GM12864 (cell line): ENCODE measurements at regions not wholly inside any gene's neighbourhood (a gene's known extent, or its start where the extent isn't known, plus 50 kb on each side); places are given as distances from the start of the nearest gene placed in this dataset.

Experiments
- DNase-seq: peaks from one replicate; pipeline ENCODE4 v3.0.0-alpha.2; 2011; ENCODE audit warnings: low read depth
- H3K4me3 ChIP-seq: 2 replicates; pipeline ENCODE4 v1.5.1; 2011; ENCODE audit warnings: mild to moderate bottlenecking, low read depth, low read length, control low read depth
- TF ChIP-seq, protein P1 (sequence below): IDR thresholded peaks from 2 replicates; pipeline ENCODE4 v1.5.1; 2011; ENCODE audit warnings: low read depth, mild to moderate bottlenecking, moderate library complexity, low read length, control low read depth, inconsistent platforms; ENCODE audit errors: missing control alignments

DNA sequence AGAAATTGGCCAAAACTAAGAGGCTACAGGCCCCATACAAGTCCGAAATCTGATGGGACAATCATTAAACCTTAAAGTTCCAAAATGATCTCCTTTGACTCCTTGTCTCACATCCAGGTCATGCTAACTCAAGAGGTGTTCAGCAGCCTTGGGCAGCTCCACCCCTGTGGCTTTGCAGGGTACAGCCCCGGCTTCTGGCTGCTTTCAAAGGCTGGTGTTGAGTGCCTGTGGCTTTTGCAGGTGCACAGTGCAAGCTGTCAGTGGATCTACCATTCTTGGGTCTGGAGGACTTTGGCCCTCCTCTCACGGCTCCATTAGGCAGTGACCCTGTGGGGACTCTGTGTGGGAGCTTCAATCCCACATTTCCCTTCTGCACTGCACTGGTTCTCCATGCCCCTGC is 329.1 kb upstream of the MAD2L1 start:
- TF ChIP-seq, protein P1, sequence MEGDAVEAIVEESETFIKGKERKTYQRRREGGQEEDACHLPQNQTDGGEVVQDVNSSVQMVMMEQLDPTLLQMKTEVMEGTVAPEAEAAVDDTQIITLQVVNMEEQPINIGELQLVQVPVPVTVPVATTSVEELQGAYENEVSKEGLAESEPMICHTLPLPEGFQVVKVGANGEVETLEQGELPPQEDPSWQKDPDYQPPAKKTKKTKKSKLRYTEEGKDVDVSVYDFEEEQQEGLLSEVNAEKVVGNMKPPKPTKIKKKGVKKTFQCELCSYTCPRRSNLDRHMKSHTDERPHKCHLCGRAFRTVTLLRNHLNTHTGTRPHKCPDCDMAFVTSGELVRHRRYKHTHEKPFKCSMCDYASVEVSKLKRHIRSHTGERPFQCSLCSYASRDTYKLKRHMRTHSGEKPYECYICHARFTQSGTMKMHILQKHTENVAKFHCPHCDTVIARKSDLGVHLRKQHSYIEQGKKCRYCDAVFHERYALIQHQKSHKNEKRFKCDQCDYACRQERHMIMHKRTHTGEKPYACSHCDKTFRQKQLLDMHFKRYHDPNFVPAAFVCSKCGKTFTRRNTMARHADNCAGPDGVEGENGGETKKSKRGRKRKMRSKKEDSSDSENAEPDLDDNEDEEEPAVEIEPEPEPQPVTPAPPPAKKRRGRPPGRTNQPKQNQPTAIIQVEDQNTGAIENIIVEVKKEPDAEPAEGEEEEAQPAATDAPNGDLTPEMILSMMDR = no peak
- no peak for DNase-seq
- no peak overlapping the region for H3K4me3 ChIP-seq

DNA sequence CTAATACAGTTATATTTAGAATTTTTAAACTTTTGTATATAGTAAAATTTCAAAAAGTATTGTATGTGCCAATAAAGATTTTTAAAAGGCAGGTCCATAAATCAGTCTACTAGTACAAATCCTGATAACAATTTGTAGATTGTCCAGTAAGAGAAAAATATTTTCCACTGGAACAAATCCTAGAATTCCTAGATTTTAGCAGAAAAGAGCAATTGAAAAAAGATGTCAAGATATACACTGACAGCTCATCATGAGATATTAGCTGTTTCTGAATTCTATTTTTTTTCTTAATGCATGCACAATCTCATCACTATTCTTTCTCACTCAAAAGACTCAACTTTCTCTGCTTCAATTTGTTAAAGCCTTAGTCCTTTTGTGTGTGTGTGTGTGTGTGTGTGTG is 289.2 kb upstream of the MAD2L1 start:
- TF ChIP-seq, protein P1 = no peak
- no peak overlapping the region for H3K4me3 ChIP-seq
- no peak for DNase-seq

DNA sequence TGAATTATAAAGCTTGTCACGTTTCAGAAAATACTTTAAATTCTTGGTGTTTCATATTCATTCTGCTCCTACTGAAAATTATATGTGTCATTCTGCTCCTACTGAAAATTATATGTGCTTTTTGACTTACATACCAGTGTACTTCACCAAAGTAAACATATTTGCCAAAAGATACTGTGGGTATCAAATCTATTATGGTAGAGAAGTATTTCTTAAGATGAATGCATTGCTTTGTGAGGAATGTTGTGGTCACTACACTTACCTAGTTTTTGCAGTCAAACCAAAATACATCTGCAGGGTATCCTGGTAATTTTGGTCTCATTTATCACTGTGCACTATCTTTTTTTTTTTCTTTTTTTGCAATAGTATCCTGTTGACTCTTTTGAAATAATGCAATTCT is 287.7 kb upstream of the MAD2L1 start:
- no peak overlapping the region for H3K4me3 ChIP-seq
- TF ChIP-seq, protein P1 = no peak
- no peak for DNase-seq

DNA sequence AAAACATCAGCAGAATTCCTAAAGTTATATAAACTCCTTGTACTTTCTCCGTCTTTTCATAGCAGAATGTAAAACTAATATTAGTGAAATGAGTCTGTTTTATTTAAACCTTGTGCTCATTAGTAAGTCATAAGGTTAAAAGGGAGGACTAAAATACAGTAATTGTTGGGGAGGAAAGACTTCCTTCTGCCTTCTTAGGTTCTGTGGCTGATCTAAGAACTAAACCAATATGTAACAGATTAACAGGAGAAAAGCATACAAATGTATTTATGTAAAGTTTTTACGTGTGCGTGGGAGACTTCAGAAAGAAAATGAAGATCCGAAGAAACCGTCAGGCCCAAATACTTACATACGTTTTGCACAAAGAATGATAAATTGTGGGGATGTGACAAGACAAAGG is 286.6 kb upstream of the MAD2L1 start:
- no peak for DNase-seq
- H3K4me3 ChIP-seq = no peak overlapping the region
- TF ChIP-seq, protein P1 = no peak

DNA sequence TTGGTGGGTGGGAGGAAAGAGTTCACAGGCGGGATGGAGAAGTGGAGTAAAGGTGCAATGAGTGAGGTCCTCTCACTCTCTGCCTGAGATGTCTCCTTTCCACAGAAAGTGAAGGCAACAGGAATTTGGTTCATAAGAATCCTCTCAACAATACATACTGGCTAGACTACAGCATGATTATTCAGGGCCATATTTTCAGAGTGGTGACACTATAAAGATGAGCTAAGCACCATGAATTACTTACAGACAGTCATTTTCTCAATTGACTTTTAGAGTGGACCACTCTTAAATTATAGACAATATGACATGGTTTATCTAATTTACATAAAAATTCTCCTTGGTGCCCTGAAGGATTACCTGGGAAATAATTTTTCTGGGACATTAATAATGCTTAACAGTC is 286.1 kb upstream of the MAD2L1 start:
- TF ChIP-seq, protein P1 = no peak
- H3K4me3 ChIP-seq = no peak overlapping the region
- DNase-seq = no peak

DNA sequence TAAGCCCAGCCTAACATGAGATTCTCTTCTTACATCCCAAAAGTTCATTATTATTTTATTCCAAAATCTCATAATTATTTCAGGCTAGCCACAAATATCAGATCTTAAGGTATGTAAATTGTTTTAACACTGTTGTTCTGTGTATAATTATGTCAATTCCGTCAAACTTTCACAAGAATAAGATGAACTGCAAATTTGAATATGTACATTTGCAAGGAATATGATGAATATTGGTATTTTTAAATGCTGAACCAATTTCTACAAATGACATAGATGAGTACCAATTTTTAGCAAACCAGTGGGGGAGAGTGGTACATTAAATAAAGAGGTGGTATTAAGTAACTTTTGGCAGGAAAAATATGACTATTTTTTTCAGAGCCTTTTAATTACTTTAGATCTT is 282.3 kb upstream of the MAD2L1 start:
- DNase-seq = no peak
- TF ChIP-seq, protein P1 = no peak
- no peak overlapping the region for H3K4me3 ChIP-seq

DNA sequence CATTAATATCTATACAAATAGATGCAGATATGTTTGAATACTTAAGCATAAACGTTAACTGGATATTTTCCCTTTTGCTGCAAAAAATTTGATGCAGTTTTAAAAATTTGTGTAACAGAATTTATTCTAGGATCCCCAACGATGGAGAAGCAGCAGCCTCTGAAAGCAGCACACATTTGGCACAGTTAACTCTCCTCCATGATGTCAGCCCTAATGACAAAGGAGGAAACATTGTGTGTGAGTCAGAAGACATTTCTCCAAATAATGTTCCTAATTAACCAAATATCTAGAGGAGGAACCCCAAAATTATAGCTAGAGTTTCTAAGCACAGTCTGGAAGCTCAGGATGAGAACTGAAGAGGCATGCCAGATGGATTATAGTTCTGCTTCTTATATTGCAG is 281.9 kb upstream of the MAD2L1 start:
- DNase-seq = no peak
- H3K4me3 ChIP-seq = no peak overlapping the region
- TF ChIP-seq, protein P1 = no peak
